ENCODE measurements at regions not wholly inside any gene's neighbourhood (a gene's known extent, or its start where the extent isn't known, plus 50 kb on each side); places are given as distances from the start of the nearest gene placed in this dataset.
"Not testable (repeated sequence)": the region's sequence is repeated elsewhere in the genome, so short reads cannot be mapped to it uniquely, and the experiment has no call there.

DNA sequence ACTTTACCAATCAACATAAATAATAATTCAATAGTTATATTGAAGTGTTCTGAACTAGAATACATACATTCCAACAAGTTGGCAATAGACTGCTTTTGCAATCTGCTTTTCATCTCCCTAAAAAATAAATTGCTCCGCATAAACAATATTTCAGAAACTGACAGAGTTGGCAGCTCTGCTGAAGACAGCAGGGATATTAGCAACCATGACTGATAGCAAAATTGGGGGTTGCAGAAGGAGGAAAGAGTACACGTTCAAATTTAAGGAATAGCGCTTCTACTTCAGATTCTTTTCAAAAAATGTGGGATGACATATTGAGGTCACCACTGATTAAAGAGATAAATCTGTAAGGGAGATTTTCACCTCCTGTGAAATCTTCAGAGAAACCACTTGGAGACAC is 521.2 kb downstream of the DTWD2 start:
- DNase-seq (ENCODE audit: low spot score) = no peak

DNA sequence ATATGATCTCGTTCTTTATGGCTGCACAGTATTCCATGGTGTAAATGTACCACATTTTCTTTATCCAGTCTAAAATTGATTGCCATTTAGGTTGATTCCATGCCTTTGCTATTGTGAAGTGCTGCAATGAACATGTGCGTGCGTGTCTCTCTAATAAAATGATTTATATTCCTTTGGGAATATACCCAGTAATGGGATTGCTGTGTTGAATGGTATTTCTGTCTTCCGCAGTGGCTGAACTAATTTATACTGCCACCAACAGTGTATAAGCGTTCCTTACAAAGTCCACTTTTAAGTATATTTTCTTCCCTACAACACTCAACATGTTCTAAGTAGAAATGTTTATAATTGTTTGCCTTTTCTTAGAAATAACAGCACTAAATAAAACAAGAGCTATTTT is 521.9 kb downstream of the DTWD2 start:
- no peak for DNase-seq (ENCODE audit: low spot score)

DNA sequence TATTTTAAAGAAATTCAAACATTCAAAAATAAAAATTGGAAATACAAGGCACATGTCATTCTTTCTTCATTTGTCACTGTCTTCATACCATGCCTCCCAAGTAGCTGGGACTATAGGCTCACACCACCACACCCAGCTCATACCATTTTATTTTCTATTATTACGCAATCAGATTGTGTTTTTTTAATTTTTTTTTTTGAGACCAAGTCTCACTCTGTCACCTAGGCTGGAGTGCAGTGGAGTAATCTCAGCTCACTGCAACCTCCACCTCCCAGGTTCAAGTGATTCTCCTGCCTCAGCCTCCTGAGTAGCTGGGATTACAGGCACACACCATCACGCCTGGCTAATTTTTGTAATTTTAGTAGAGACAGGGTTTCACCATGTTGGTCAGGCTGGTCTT is 526.1 kb downstream of the DTWD2 start:
- not testable (repeated sequence) for DNase-seq (ENCODE audit: low spot score)

DNA sequence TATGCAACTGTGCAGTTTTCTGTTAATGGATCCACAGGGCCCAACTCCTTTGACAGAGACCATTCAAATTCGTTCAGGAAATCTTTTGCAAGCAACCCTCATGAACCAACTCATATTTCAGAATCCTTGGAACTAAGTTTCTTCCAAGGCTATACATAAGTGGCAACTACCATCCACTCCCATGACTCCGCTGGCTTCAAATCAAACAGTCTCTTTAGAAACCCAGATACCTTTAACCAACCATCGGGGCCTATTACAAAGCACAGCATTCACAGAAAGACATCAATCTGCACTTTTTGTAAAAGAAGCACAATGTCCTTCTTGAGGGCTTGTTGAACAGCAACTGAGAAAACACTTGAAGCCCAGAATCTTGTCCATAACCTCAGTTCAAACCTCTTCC is 526.9 kb downstream of the DTWD2 start:
- DNase-seq (ENCODE audit: low spot score) = no peak

DNA sequence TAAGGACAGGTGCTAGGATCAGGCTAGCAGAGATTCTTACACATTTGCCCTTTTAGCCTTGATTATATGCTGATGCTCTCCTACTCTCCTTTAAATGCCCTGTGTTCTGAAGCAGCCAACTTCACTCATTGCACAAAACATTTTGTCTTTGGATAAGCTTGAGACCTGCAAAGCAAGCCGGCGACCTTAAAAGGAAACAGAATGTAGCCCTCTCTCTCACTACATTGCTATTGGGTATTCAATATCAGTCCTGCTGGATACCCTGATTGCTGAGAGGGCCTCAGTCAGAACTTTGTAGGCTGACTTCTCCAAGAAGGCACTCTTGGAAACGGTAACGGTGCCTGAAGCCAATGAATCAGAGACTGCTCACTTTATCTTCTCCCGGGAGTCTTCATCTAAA is 528.9 kb downstream of the DTWD2 start:
- DNase-seq (ENCODE audit: low spot score) = no peak

DNA sequence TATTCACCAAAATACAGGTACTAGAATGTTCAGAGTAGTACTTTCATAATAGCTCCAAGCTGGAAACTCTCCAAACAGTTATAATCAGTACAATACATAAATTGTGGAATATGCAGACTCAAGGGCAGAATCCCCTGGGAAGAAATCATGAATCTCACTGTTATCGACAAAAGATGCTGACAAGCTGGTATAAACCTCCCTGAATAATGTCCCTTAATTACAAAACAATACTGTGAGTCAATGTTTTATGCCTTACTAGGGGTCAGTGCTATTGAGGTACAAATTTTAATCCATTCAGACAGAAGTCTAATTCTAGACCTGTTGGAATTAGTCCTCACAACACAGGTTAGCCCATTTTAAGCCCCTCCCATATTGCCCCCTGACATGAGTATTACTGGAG is 532.3 kb downstream of the DTWD2 start:
- no peak for DNase-seq (ENCODE audit: low spot score)

DNA sequence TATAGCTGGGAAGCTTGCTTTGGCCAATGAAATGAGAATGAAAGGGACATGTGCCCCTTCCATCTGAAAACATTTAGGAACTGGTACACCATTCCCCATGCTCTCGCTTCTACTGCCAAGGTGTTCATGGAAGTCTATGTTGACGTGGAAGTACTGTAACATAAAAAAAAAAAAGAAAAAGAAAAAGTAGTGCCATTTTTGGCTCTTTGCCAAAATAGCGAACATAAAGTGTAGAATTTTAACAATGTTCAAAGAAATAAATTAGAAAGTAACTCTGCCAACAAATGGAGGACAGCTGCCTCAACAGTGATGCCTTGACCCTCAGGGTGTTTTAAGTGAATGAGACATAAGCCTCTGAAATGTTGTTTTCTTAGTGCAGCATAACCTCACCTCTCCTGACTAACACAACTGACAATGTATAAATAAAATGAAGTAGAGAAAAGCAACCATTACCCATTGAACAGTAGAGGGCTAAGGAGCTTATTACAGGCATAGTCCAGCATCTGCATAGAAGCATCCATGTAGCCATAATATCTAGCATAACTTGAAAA is 536.6 kb downstream of the DTWD2 start:
- no peak for DNase-seq (ENCODE audit: low spot score)

DNA sequence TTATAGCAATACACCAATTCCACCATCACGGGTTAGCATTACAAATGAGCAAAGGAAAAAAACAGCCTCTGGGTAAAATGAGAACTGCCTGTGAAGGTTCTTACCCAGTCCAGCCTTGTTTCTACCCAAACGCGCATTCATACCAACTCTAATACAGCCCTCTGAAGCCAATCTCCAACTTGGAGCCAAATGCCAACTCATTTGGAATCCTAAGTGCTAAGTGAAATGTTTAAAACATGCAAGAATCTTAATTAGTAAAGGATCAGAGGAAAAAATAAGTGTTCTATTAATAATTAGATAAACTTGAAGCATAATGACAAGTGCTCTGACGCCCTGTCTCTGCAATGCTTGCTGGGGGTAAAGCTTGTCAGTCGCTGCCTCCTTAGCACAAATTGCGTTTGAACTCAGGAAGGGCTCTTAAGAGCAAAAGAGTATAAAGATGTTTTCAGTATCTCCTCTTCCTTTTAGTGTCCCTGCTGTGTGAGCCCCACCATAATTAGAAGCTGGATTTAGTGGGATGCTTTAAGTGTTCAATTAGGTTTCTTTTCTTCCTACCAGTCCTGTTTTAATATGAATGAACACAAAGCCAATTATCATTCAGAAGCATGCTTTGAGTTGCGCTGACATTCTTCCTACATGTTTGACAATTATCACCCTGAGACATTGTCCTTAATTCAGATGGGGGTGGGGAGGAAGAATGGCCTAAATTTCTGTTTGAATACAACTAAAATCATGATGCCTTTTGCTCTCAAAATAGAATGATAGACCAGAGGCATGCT is 537.6 kb downstream of the DTWD2 start:
- no peak for DNase-seq (ENCODE audit: low spot score)

DNA sequence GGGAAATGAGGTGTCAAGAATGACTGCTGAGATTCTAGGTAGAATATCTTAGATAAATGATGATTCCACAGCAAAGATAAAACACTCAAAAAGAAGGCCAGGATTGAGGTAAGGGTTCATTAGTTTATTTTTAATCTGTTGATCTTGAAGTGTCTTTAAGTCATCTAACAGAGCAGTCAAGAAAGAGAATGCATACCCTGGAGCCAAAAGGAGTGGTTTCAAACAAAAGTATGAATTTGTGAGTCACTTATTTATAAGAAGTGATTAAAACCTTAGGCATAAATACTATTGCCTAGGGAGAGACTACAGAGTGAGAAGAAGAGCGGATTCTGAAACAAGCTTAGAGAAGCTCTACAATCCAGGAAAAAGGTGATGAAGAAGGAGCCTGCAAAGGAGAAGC is 541.0 kb downstream of the DTWD2 start:
- no peak for DNase-seq (ENCODE audit: low spot score)

DNA sequence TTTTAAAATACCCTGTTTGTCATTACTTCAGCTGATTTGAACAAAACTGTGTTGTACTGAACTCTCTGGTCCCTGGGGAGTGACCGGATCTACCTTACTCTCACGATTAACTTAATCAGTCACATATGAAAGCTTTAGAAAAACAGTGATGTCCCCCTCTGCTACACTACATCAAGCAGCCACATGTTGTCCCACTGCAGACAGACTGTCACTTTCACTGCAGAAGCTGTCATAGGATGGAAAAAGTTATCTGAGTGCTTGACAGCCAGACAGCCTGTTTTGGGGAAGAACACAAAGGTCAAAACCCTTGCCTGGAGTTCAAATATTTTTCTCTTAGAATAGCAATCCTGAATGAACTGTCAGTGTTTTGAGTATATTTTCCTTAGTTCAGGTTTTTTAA is 546.4 kb downstream of the DTWD2 start:
- DNase-seq (ENCODE audit: low spot score) = no peak

DNA sequence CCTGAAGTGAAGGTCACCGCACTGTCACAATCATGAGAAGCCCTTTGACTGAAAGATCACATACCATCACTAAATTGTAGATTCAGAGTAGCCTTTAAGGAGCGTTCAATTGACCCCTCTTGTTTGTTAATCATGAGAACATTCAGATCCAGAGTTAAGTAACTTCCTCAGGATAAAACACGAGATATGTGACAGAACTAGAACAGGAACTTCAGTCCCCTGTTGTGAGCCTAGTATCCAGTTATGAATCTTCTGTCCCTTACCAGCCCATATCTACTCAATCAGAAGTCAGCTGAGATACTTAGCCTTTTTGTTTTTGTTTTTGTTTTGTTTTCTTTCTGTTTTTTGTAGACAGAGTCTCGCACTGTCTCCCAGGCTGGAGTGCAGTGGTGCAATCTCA is 547.3 kb downstream of the DTWD2 start:
- no peak for DNase-seq (ENCODE audit: low spot score)

DNA sequence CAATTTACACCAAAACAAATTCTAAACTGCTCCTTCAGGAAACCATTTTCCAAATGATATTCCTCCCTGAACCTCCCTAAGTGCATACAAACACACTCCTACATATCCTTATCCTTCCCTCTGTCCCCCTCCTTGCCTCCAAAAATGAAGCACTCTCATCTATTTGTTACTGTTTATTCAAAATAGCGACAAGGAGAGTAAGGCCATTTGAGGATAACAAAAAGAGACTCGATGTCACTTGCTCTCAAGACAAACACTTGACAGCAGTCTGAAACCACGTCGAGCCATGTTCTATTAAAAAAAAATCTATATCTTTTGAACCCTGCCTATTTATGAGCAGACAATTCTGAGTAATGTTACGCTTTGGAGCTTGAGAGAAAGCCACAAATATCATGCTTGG is 547.9 kb downstream of the DTWD2 start:
- no peak for DNase-seq (ENCODE audit: low spot score)

DNA sequence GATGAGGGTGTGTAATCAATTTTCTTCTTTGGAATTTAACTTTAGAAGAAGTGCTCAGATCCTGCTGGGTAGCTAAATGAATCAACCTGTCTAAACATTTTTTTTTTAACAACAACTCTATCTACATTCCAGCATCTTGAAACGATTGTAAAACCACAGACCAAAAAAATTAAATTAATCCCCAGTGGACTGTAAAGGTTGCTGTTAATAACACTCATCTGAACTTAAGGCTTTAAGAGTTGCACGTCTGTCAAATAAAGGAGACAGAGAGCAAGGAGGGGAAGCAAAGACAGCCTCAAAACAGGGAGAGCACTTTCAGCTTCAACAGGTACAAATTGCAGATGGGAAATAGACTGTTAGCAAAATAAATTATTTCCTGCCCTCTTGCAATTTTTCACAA is 548.5 kb downstream of the DTWD2 start:
- no peak for DNase-seq (ENCODE audit: low spot score)

DNA sequence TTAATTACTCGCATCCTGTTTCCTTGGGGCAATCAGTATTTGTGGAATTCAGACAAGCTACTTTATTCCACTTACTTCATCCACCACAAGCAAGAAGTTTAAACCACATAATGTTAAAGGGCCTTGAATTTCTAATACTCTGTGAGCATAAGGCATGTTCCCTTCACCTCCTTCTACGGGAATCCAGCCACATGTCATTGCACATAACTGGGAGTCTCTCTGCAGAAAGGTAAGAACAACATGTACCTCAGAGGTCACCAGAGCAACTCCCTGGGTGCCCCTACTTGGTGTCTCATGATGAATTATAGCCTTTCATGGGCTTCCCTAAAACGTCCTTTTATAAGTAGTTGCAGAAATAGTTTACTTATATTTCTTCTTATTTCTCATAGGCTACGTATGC is 553.2 kb downstream of the DTWD2 start:
- DNase-seq (ENCODE audit: low spot score) = no peak

DNA sequence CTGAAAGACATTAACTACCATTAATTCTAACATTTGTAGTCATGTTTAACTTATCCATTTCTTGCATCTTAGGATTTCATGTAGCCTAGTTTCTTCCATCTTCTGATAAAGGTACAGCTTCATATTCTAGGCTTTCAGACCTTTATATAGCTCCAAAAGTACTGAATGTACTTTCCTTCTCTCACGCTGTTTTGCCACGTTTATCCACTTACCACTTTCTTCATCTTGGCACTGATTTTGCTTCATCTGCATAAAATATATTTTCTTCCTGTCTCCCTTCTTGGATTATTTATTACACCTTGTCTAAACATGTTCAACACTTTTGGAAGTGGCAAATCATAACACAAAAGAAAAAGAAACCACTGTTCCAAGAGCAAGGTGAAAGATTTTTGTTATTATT is 553.8 kb downstream of the DTWD2 start:
- no peak for DNase-seq (ENCODE audit: low spot score)

DNA sequence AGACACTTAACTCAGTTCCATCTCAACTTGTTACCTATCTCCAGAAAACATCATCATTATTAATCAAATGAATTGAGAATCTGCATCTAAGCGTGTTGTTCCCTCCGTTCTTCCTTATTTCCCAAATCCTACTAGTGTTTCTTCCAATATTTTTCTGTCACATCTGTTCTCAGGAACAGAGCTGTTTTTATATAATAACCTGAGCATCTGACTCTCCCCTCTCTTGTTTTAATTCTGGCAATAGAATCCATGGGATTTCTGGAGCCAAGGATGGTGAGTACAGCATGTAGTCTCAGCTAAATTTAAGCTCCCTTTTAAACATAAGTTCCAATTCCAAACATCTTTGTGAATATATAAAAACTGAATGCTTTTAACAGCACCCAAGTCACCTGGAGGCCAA is 558.3 kb downstream of the DTWD2 start:
- DNase-seq (ENCODE audit: low spot score) = no peak

DNA sequence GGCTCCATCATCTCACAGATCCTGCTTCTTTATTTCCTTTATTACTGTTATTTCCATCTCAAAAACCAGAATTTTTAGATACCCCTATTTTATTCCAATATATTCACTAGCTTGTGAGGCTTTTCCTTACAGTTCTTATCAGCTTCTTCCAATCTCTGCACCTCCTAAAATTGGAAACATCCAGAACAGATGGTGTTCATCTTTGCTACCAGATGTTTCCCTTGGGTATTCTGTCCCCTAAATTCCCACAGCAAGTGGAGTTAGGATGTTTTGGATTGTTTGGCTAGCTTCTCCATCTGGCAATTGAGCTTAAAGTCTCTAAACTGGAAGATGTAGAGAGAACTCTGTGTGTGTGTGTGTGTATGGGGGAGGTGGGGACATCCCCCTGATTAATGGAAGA is 580.4 kb downstream of the DTWD2 start:
- DNase-seq (ENCODE audit: low spot score) = no peak

DNA sequence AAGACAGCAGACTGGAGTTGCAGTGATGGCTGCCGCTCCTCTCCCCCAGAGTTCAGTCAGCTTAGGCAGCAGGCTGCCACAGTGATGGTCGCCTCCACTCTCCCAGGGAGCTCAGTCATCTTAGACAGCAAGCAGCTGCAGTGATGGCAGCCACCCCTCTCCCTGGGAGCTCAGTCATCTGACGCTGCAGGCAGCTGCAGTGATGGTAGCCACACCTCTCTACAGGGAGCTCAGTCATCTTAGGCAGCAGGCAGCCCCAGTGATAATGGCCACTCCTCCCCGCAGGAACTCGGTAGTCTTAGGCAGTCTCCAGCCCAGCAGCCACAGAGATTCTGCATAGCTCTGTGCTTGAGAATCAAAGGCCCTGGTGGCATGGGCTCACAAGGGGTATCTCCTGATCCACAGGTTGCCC is 582.7 kb downstream of the DTWD2 start:
- no peak for DNase-seq (ENCODE audit: low spot score)

DNA sequence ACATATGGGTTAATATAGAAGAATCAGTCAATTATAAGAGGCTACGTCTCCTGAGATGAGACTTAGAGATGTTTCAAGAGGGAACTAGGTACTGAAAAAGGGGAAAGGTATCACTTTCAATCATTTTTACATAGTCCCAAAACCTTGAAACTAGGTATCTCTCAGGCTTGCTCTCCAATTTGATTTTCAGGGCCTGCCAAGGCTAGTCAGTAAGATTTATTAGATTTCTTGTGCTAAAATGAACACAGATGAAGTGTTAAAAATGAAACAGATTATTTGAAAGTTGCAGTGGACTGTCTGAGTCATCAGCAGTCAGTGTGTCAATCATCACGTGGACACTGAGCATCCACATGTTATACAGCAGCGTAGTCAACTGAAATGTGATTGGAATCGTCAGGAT is 591.1 kb downstream of the DTWD2 start:
- no peak for DNase-seq (ENCODE audit: low spot score)

DNA sequence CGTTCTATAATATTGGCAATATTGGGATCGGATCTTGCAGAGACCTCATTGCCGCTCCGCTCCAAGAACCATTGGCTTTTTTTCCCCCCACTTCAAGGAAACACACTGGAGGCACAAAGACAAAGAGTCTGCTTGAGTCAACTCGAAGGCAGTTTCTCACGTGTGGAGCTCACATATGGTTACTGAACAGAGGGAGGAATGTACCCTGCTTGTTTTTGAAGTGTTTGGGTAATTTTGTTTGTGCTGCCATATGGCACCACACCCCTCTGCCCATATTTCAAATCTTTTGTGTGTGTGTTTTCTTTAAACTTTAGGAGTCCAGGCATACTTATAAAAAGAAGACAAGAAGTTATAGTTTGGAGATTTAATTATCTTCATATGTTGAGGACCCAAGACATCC is 595.9 kb downstream of the DTWD2 start:
- DNase-seq (ENCODE audit: low spot score) = no peak

DNA sequence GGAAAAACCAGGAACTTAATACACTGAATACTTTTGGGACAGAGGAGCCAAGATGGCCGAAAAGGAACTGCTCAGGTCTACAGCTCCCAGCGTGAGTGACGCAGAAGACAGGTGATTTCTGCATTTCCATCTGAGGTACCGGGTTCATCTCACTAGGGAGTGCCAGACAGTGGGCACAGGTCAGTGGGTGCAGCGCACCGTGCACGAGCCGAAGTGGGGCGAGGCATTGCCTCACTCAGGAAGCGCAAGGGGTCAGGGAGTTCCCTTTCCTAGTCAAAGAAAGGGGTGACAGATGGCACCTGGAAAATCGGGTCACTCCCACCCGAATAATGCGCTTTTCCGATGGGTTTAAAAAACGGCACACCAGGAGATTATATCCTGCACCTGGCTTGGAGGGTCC is 605.4 kb downstream of the DTWD2 start:
- not testable (repeated sequence) for DNase-seq (ENCODE audit: low spot score)

DNA sequence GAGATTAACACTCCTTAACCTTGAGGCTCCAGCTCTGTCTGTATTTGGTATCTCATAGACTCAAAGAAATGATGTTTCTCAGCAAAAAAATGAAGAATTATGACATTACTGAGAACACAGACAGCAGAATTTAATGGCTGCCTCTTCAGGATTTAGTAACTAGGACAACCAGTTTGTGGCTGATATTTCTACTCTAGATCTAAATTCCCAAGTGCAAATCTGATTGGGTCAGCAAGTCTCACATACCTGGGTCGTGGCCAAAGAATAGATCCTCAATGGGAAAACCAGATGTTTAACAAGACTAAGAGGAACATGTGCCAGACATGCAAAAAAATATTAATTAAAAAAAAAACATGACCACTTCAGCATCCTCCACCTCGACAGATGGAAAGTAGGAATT is 608.9 kb downstream of the DTWD2 start:
- no peak for DNase-seq (ENCODE audit: low spot score)

DNA sequence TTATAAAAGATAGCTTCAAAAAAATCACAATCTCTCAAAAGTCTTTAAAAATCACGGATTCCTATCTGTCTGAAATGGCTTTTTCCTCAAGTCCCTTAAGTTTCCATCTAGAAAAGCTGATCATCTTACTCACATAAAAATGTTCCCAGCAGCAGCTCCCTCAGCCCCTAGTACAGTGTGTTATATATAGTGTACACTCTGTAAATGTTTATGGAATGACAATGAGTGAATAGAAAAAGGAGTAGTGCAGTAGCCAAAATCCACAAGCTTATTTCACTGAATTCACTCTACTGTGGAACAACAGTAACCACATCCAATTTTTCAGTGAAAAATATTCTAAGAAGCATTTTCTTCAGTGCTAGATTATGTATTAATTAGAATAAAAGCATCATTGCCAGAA is 609.4 kb downstream of the DTWD2 start:
- no peak for DNase-seq (ENCODE audit: low spot score)

DNA sequence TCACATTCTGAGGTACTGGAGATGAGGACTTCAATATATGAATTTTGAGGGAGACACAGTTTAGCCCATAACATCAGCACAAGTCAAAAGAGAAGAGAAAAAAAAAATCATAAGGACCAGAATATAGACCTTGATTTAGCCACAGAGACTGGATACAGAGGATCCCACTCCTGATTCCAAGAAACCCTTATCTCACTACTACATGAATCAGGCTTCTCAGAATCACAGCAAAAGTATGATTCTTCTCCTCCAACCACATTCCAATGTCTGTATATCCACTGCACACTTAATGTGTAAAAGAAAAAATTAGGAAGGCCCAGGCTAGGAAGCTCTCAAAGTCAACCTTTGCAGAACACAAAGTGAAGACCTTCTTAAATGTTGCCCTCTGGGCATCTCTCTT is 610.9 kb downstream of the DTWD2 start:
- no peak for DNase-seq (ENCODE audit: low spot score)

All from AG08395 (cell line).